OCI-LY1 (cell line): ENCODE measurements at regions not wholly inside any gene's neighbourhood (a gene's known extent, or its start where the extent isn't known, plus 50 kb on each side); places are given as distances from the start of the nearest gene placed in this dataset.

ENCODE experiments used
- EZH2 ChIP-seq: fragments of 200-600 bp; sonication (generic), shearing (Covaris generic); IDR thresholded peaks from 2 replicates; pipeline ENCODE4 v1.8.0; 2017; ENCODE audit warnings: borderline replicate concordance, mixed run types, mild to moderate bottlenecking, antibody characterized with exemption, low read length, moderate library complexity, mixed read lengths
- TF ChIP-seq, protein P1 (sequence below): fragments of 200-600 bp; sonication (generic), shearing (Covaris generic); IDR thresholded peaks from 2 replicates; pipeline ENCODE4 v1.5.1; 2017; ENCODE audit warnings: mild to moderate bottlenecking, antibody characterized with exemption, low read length, moderate library complexity, mixed read lengths

DNA sequence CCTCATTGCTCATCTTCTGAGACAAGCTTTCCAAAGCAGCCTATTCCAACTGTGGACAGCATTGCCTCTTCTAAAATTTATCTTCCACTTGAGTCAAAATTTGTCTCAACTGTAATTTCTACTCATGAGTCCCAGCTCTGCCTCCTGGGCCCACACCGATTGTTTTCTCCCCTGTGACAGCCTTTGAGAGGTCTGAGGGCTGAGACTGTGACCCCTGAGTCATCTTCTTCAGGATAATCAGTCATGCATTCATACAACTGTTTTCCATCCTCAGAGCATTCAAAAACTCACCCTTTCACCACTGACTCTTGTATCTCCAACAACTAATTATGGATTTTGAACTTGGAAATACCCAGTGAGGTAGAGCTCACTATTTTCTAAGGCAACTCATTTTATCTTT, 228.1 kb downstream of the EDA2R start:
- TF ChIP-seq, protein P1, sequence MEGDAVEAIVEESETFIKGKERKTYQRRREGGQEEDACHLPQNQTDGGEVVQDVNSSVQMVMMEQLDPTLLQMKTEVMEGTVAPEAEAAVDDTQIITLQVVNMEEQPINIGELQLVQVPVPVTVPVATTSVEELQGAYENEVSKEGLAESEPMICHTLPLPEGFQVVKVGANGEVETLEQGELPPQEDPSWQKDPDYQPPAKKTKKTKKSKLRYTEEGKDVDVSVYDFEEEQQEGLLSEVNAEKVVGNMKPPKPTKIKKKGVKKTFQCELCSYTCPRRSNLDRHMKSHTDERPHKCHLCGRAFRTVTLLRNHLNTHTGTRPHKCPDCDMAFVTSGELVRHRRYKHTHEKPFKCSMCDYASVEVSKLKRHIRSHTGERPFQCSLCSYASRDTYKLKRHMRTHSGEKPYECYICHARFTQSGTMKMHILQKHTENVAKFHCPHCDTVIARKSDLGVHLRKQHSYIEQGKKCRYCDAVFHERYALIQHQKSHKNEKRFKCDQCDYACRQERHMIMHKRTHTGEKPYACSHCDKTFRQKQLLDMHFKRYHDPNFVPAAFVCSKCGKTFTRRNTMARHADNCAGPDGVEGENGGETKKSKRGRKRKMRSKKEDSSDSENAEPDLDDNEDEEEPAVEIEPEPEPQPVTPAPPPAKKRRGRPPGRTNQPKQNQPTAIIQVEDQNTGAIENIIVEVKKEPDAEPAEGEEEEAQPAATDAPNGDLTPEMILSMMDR, result no peak
- TF ChIP-seq EZH2, result no peak
